Heart right ventricle (tissue), 16 donors: ENCODE measurements at regions not wholly inside any gene's neighbourhood (a gene's known extent, or its start where the extent isn't known, plus 50 kb on each side); places are given as distances from the start of the nearest gene placed in this dataset.

Experiments
- ATAC-seq, 8 donors: fragments of 200-7000 bp; cut with Tn5 transposase; one replicate each; pipeline ENCODE4 v1.9.1; 2020; ENCODE audit warnings: mild to moderate bottlenecking in 8 of 8, moderate library complexity in 8 of 8, moderate number of reproducible peaks in 1 of 8
- DNase-seq, 2 donors: peaks; one replicate each; pipeline ENCODE4 v3.0.0-alpha.2; 2020
- H3K27ac ChIP-seq, 10 donors: fragments of 200-600 bp; sonication (generic) in 2 of 10; one replicate each; pipeline versions ENCODE4 v1.5.0 to v1.8.0; 2020 to 2022; ENCODE audit warnings: mild to moderate bottlenecking in 3 of 10
- H3K27me3 ChIP-seq, 7 donors: fragments of 200-600 bp; one replicate each; pipeline ENCODE4 v1.8.0; 2021 to 2022; ENCODE audit warnings: mild to moderate bottlenecking in 2 of 7
- H3K36me3 ChIP-seq, 9 donors: fragments of 200-600 bp; sonication (generic) in 1 of 9; one replicate each; pipeline versions ENCODE4 v1.5.0 to v1.8.0; 2020 to 2022; ENCODE audit warnings: mild to moderate bottlenecking in 2 of 9
- H3K4me1 ChIP-seq, 9 donors: fragments of 200-600 bp; sonication (generic) in 1 of 9; one replicate each; pipeline versions ENCODE4 v1.5.0 to v1.8.0; 2020 to 2022; ENCODE audit warnings: mild to moderate bottlenecking in 4 of 9
- H3K4me3 ChIP-seq, 10 donors: fragments of 200-600 bp; sonication (generic) in 2 of 10; one replicate each; pipeline versions ENCODE4 v1.5.0 to v1.8.0; 2020 to 2022; ENCODE audit warnings: mild to moderate bottlenecking in 7 of 10, moderate library complexity in 2 of 10
- H3K9me3 ChIP-seq, 11 donors: fragments of 200-600 bp in 10 of 11; sonication (generic) in 2 of 11; one replicate each; pipeline versions ENCODE4 v1.5.0 to v1.8.0; 2013 to 2022; ENCODE audit warnings: mild to moderate bottlenecking in 2 of 11, control low read depth in 1 of 11, moderate library complexity in 1 of 11
- WGBS, 2 donors: extraction: QIAGEN DNeasy Blood & Tissue Kit; methylation state at CpG; one replicate each; pipeline ENCODE4 v1.1.7; 2013; ENCODE audit warnings: inconsistent platforms in 1 of 2; 5-methylcytosine and 5-hydroxymethylcytosine counted together
- intact Hi-C, 10 donors: fragments of 100-400 bp; cut with DNase I; formaldehyde crosslinking; loops; one replicate each; pipeline versions ENCODE4 v1.11.1 to v1.14.2; 2022
- TF ChIP-seq, protein P1 (sequence below), 9 donors: fragments of 200-600 bp; sonication (generic) in 2 of 9; IDR thresholded peaks; one replicate each; pipeline versions ENCODE4 v1.5.0 to v1.8.0; 2021 to 2022; ENCODE audit warnings: antibody characterized with exemption in 9 of 9, mild to moderate bottlenecking in 5 of 9, moderate library complexity in 1 of 9
- donor health status: Arrhythmogenic right ventricular cardiomyopathy.
- donor health status: ischemic (EF 13 %, LVEDD 7.1; RV severe dilation, severe dysfunction).
- donor health status: healthy with polysubstance abuse.
- donor health status: DM: no; HTN: yes; CAD: no.
- donor health status: DM: no; HTN: no; CAD: no.
- donor health status: ischemic (EF 25% LVEDD 6.9; RV normal size, moderate dysfunction).
- donor health status: ischemic (EF 25% LVEDD 5.7; RV mildly dilated, moderate dysfunction).
- donor health status: healthy.
- donor health status: DM: yes; HTN: yes; CAD: no.
- donor health status: Ischemic cardiomyopathy.
- donor health status: ischemic (EF 35%, LVEDD 5.7; RV mildly dilated, moderate dysfunction).
- donor health status: nonischemic (EF 11% LVEDD 7.7; RV severe dilation, severe dysfunction).
- donor health status: DM: yes; HTN: yes; CAD: no.
- donor health status: PGD.
- donor health status: ischemic (EF 29% LVEDD 5.4; RV normal size, mild dysfunction).
- donor health status: nonischemic (EF 23%, LVEDD 6.1; RV moderate dilation, normal function).

DNA sequence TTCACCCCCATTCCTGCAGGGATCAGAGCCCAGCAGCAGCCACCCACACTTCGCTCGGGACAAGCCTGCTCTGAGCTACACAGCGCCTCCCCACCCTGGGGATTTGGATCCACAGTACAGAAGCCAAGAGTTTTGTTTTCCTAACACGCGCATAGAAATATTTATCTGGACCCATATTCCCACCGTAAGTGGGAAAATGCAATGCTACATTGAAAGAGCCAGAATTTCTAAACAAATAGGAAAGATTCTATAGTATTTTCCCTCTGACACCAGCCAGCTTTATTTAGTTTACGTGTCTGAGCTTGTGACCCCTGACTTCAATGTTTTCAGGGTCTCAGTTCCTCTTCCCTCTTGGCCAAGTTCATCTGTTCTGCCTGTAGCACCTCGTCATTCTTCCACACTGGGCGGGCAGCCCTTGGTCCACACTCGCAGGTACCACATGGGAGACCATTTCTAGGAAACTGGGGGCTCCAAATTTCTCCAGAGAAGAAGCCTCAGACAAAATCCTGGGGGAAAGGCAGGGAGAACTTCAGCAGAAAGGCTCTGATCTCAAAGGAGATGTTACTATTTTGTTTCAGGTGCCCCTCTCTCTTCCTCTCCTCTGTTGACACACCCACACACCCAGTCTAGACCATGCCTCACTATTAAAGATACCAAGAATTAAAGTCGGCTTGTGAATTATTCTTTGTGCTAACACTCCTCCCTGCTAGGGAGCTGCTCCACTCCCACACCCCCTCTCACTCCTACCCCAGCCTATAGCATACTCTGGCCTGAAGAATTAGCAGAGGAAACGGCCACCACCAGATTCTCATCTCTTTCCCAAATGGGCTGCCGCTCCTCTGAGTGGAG lies 116.0 kb upstream of the PCGF5 start:
- intact Hi-C loops = no loop called here
- Histone ChIP-seq H3K4me3 (no peak overlapping the region), H3K9me3 (peaks cover 0 to 10% (median 0%) of the 10 kb centered on the region in 11 donors), H3K4me1 (peaks cover 0 to 13% (median 3%) of the 10 kb centered on the region in 9 donors), H3K36me3 (no peaks in the 10 kb centered on the region), H3K27ac (no peak overlapping the region), H3K27me3 (no peaks in the 10 kb centered on the region)
- ATAC-seq (peak in 4 of 8 donors; percentile 37 to 67 (median 48)), DNase-seq (no peak)
- WGBS, 2 donors = 57 to 67% methylated on average over 13 of the region's 13 CpGs
- TF ChIP-seq, protein P1, sequence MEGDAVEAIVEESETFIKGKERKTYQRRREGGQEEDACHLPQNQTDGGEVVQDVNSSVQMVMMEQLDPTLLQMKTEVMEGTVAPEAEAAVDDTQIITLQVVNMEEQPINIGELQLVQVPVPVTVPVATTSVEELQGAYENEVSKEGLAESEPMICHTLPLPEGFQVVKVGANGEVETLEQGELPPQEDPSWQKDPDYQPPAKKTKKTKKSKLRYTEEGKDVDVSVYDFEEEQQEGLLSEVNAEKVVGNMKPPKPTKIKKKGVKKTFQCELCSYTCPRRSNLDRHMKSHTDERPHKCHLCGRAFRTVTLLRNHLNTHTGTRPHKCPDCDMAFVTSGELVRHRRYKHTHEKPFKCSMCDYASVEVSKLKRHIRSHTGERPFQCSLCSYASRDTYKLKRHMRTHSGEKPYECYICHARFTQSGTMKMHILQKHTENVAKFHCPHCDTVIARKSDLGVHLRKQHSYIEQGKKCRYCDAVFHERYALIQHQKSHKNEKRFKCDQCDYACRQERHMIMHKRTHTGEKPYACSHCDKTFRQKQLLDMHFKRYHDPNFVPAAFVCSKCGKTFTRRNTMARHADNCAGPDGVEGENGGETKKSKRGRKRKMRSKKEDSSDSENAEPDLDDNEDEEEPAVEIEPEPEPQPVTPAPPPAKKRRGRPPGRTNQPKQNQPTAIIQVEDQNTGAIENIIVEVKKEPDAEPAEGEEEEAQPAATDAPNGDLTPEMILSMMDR (IDR thresholded peaks at IDR 0.05) = no peak

DNA sequence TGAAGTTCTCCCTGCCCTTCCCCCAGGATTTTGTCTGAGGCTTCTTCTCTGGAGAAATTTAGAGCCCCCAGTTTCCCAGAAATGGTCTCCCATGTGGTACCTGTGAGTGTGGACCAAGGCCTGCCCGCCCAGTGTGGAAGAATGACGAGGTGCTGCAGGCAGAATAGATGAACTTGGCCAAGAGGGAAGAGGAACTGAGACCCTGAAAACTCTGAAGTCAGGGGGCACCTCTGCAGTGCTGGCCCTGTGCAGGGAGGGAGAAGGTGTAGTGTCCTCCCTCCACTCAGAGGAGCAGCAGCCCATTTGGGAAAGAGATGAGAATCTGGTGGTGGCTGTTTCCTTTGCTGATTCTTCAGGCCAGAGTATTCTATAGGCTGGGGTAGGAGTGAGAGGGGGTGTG lies 115.2 kb upstream of the PCGF5 start:
- Histone ChIP-seq H3K9me3 (peaks cover 0 to 10% (median 0%) of the 10 kb centered on the region in 11 donors), H3K27me3 (no peaks in the 10 kb centered on the region), H3K27ac (no peak overlapping the region), H3K4me3 (no peak overlapping the region), H3K4me1 (peaks cover 0 to 13% (median 3%) of the 10 kb centered on the region in 9 donors), H3K36me3 (no peaks in the 10 kb centered on the region)
- ATAC-seq (no peak), DNase-seq (no peak)
- TF ChIP-seq, protein P1 (IDR thresholded peaks at IDR 0.05) = no peak
- 83 to 92% methylated on average over 2 of the region's 2 CpGs for WGBS, 2 donors
- intact Hi-C loops = no loop called here

DNA sequence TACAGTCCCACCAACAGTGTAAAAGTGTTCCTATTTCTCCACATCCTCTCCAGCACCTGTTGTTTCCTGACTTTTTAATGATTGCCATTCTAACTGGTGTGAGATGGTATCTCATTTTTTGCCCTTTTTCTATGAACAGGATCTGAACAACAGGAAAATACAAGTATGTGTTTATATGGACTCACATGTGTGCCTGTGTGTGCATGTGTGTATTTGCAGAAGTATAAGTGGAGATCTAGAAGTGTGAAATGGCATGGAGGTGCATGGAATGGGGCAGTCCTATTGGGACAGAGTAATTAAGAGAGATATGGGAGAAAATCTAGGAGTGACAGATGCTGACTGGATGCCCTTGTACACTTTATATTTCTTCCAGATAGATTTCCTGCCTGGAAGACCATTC lies 111.6 kb upstream of the PCGF5 start:
- intact Hi-C loops = no loop called here

DNA sequence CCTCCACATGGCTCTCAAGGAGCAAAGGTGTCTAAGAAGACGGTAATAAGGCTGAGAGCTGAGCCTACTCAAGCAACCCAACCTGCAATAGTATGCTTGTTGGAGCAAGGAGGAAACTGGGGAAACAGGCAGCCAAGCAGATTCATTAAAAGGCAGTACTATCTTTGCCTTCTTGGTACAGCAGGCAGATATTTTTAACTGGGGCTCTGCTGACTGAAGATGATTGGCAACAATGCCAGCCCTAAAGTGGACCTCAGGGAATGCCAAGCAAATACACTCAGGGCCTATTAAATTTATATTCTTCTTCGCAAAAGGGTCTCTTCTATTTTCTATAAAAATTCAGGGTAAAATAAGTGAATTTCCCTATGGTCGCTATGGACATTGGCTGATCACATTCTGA lies 109.4 kb upstream of the PCGF5 start:
- no peak overlapping the region for H3K4me3 ChIP-seq
- intact Hi-C loops = no loop called here
- TF ChIP-seq, protein P1 (IDR thresholded peaks at IDR 0.05) = no peak
- DNase-seq (peak in 1 of 2 donors; percentile 14), ATAC-seq (peak in 5 of 8 donors; percentile 49 to 81 (median 62))
- no peaks in the 10 kb centered on the region for H3K27me3 ChIP-seq
- H3K4me1 ChIP-seq = peaks cover 0 to 11% (median 0%) of the 10 kb centered on the region in 9 donors
- peak overlapping the region in 5 of 10 donors; percentile 5 to 60 (median 38) for H3K27ac ChIP-seq
- peaks cover 0 to 10% (median 0%) of the 10 kb centered on the region in 11 donors for H3K9me3 ChIP-seq
- no peaks in the 10 kb centered on the region for H3K36me3 ChIP-seq
- 69 to 75% methylated on average over 3 of the region's 3 CpGs for WGBS, 2 donors

More for the DNA sequence above, 111.6 kb upstream of the PCGF5 start:
- Histone ChIP-seq H3K9me3 (peaks cover 0 to 10% (median 0%) of the 10 kb centered on the region in 11 donors), H3K4me1 (peaks cover 0 to 17% (median 4%) of the 10 kb centered on the region in 9 donors), H3K27me3 (no peaks in the 10 kb centered on the region), H3K36me3 (no peaks in the 10 kb centered on the region), H3K27ac (no peak overlapping the region), H3K4me3 (no peak overlapping the region)
- TF ChIP-seq, protein P1 (IDR thresholded peaks at IDR 0.05) = no peak
- no peak for ATAC-seq
- no peak for DNase-seq
